ENCODE measurements at regions not wholly inside any gene's neighbourhood (a gene's known extent, or its start where the extent isn't known, plus 50 kb on each side); places are given as distances from the start of the nearest gene placed in this dataset.

DNA sequence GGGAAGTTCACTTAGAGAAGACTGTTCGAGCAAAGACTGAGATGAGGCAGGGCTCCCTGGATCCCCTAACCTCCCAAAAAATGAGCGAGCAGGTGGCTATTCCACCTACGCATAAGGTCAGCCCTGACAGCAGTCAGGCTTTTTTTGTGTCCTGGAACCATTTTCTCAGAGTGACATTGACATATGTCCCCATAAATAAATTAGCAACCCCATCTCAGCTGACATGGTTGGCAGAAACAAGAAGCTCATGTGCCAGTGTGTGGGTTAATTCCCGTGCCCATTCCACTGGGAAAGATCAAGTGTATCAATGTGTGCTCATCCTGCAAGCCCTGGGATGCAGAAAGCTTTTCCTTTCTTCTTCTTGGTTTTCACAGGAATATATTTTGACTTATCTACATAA, 740.4 kb upstream of the CELF4 start:
- Histone ChIP-seq H3K36me3 (no peaks in the 10 kb centered on the region), H3K27me3 (replicated peaks in 1 of 7) (no peaks in the 10 kb centered on the region), H3K4me1 (no peaks in the 10 kb centered on the region), H3K9me3 (peaks cover 0 to 5% (median 0%) of the 10 kb centered on the region in 8 donors), H3K27ac (no peak overlapping the region), H3K4me3 (no peak overlapping the region)
- intact Hi-C loops (cut with DNase I; ENCODE audit: low total_unique reads): no loop called here
- WGBS, 5 donors: 81 to 91% (median 84%) methylated on average over 4 of the region's 4 CpGs
- TF ChIP-seq POLR2AphosphoS5 (IDR thresholded peaks at IDR 0.05): no peak
- TF ChIP-seq CTCF (IDR thresholded peaks at IDR 0.05 in 8 of 11, conservative IDR thresholded peaks at IDR 0.05 in 3 of 11): no peak
- TF ChIP-seq POLR2A (IDR thresholded peaks at IDR 0.05): no peak
- no peak for DNase-seq

DNA sequence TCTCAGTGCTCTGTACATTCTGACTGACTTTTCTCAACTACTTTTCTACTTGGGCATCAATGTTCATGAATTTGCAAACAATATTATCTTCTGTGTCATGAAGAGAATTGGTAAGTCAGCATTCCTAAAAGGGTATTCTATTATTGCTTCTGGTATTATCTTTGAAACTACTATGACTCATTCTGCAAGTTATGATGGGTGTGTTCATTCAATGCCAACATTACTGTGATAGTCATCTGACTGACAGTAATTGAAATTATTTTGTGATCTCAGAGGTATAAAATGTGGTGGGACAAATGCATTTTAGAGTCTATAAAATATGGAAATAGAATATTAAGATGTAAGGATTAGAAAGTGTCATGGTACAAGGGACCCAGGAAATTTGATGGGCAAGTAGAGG, 736.0 kb upstream of the CELF4 start:
- H3K36me3 ChIP-seq: no peaks in the 10 kb centered on the region
- peaks cover 0 to 8% (median 0%) of the 10 kb centered on the region in 8 donors for H3K9me3 ChIP-seq
- intact Hi-C loops (cut with DNase I; ENCODE audit: low total_unique reads): no loop called here
- no peak overlapping the region for H3K4me3 ChIP-seq
- H3K27ac ChIP-seq: no peak overlapping the region
- H3K4me1 ChIP-seq: no peaks in the 10 kb centered on the region
- no peak for TF ChIP-seq POLR2A (IDR thresholded peaks at IDR 0.05)
- TF ChIP-seq POLR2AphosphoS5 (IDR thresholded peaks at IDR 0.05): no peak
- no peak for TF ChIP-seq CTCF (IDR thresholded peaks at IDR 0.05 in 8 of 11, conservative IDR thresholded peaks at IDR 0.05 in 3 of 11)
- H3K27me3 ChIP-seq (replicated peaks in 1 of 7): no peaks in the 10 kb centered on the region
- DNase-seq: no peak

GRCh38 chr18:38297910-38298309, 732.3 kb upstream of the CELF4 start:
- H3K36me3 ChIP-seq: no peaks in the 10 kb centered on the region
- no peaks in the 10 kb centered on the region for H3K4me1 ChIP-seq
- WGBS, 5 donors: 85 to 94% (median 87%) methylated on average over 4 of the region's 4 CpGs
- no peak for DNase-seq
- intact Hi-C loops (cut with DNase I; ENCODE audit: low total_unique reads): no loop called here
- no peak overlapping the region for H3K27ac ChIP-seq
- H3K27me3 ChIP-seq (replicated peaks in 1 of 7): no peaks in the 10 kb centered on the region
- no peak overlapping the region for H3K4me3 ChIP-seq
- TF ChIP-seq POLR2AphosphoS5 (IDR thresholded peaks at IDR 0.05) (no peak), POLR2A (IDR thresholded peaks at IDR 0.05) (no peak), CTCF (IDR thresholded peaks at IDR 0.05 in 8 of 11, conservative IDR thresholded peaks at IDR 0.05 in 3 of 11) (no peak)
- H3K9me3 ChIP-seq: peaks cover 0 to 13% (median 0%) of the 10 kb centered on the region in 8 donors

- Histone ChIP-seq H3K4me3 (no peak overlapping the region), H3K4me1 (no peaks in the 10 kb centered on the region), H3K36me3 (no peaks in the 10 kb centered on the region), H3K9me3 (peaks cover 0 to 2% (median 0%) of the 10 kb centered on the region in 8 donors), H3K27ac (no peak overlapping the region), H3K27me3 (replicated peaks in 1 of 7) (no peaks in the 10 kb centered on the region)
- 91 to 93% (median 92%) methylated on average over 1 of the region's 1 CpG for WGBS, 5 donors
- intact Hi-C loops (cut with DNase I; ENCODE audit: low total_unique reads): no loop called here
- TF ChIP-seq POLR2A (IDR thresholded peaks at IDR 0.05): no peak
- no peak for TF ChIP-seq CTCF (IDR thresholded peaks at IDR 0.05 in 8 of 11, conservative IDR thresholded peaks at IDR 0.05 in 3 of 11)
- no peak for TF ChIP-seq POLR2AphosphoS5 (IDR thresholded peaks at IDR 0.05)
- DNase-seq: no peak
These were observed 724.6 kb upstream of the CELF4 start for GRCh38 chr18:38290229-38290628.
